Spleen (tissue), 7 donors: ENCODE measurements at regions not wholly inside any gene's neighbourhood (a gene's known extent, or its start where the extent isn't known, plus 50 kb on each side); places are given as distances from the start of the nearest gene placed in this dataset.

Source experiments
- POLR2A ChIP-seq, 3 donors: fragments of 450-650 bp; IDR thresholded peaks; one replicate each; pipeline ENCODE4 v1.5.1; 2017; ENCODE audit warnings: antibody characterized with exemption in 3 of 3, mild to moderate bottlenecking in 1 of 3
- POLR2AphosphoS5 ChIP-seq, 3 donors: sonication (generic); formaldehyde crosslinking; IDR thresholded peaks; one replicate each; pipeline ENCODE4 v1.5.1; 2017; ENCODE audit warnings: antibody characterized with exemption in 3 of 3
- TF ChIP-seq, protein P1 (sequence below), 11 experiments: fragments of 200-600 bp in 7 of 11; fragments of 450-650 bp in 4 of 11; sonication (generic) in 4 of 11; IDR thresholded peaks in 8 of 11; conservative IDR thresholded peaks in 3 of 11; 1 replicate in 7 of 11; 2 replicates in 4 of 11; pipeline versions ENCODE4 v1.4.0 to v1.8.0; 2016 to 2021; ENCODE audit warnings: antibody characterized with exemption in 11 of 11, inconsistent platforms in 4 of 11, mild to moderate bottlenecking in 1 of 11
- donor health status: DM: no; HTN: no; CAD: no; lungs with moderate emphysema.
- donor health status: DM: no; HTN: no; CAD: no.
- donor health status: DM: no; HTN: no; CAD: no.

DNA sequence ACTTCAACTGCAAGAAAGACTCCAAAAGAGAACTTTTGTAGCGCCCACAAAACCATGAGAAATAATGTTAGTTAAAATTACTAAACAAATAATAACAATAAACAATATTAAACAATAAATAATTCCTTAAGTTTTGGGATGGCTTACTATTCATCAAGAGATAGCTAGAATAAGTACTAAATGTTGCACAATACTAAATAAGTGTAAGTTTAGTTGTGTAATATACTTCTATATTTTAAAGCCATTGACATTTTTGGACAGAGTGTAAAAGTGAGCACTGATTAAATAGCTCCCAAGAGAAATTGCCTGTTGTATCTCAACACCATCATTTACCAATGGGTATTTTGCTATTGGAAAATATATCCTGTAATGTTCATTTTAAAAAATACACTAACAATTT lies 166.7 kb downstream of the ALG10 start:
- TF ChIP-seq POLR2A (IDR thresholded peaks at IDR 0.05) (no peak), POLR2AphosphoS5 (IDR thresholded peaks at IDR 0.05) (no peak)
- TF ChIP-seq, protein P1, sequence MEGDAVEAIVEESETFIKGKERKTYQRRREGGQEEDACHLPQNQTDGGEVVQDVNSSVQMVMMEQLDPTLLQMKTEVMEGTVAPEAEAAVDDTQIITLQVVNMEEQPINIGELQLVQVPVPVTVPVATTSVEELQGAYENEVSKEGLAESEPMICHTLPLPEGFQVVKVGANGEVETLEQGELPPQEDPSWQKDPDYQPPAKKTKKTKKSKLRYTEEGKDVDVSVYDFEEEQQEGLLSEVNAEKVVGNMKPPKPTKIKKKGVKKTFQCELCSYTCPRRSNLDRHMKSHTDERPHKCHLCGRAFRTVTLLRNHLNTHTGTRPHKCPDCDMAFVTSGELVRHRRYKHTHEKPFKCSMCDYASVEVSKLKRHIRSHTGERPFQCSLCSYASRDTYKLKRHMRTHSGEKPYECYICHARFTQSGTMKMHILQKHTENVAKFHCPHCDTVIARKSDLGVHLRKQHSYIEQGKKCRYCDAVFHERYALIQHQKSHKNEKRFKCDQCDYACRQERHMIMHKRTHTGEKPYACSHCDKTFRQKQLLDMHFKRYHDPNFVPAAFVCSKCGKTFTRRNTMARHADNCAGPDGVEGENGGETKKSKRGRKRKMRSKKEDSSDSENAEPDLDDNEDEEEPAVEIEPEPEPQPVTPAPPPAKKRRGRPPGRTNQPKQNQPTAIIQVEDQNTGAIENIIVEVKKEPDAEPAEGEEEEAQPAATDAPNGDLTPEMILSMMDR (IDR thresholded peaks at IDR 0.05 in 8 of 11, conservative IDR thresholded peaks at IDR 0.05 in 3 of 11): no peak
